ENCODE measurements at regions not wholly inside any gene's neighbourhood (a gene's known extent, or its start where the extent isn't known, plus 50 kb on each side); places are given as distances from the start of the nearest gene placed in this dataset.

DNA sequence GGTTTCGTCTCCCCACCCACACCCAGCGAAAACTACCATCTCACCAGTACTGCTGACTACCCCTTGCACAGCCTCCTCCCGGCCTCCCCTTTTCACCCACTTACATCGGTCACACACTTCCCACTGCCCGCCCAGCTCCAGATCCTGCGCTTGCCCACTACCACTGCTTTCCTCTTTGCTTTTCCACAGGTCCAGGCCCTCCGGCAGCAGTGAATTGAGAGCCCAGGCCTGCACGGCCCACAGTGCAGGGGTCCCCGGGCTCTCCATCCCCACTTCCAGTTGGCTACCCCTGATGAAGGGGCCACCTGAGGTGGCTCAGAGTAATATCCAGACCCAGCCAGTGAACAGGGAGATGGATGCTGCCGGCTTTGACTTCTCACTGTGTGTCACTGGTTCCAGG lies 120.2 kb upstream of the FSTL4 start (continued):
- TF ChIP-seq, protein P1, sequence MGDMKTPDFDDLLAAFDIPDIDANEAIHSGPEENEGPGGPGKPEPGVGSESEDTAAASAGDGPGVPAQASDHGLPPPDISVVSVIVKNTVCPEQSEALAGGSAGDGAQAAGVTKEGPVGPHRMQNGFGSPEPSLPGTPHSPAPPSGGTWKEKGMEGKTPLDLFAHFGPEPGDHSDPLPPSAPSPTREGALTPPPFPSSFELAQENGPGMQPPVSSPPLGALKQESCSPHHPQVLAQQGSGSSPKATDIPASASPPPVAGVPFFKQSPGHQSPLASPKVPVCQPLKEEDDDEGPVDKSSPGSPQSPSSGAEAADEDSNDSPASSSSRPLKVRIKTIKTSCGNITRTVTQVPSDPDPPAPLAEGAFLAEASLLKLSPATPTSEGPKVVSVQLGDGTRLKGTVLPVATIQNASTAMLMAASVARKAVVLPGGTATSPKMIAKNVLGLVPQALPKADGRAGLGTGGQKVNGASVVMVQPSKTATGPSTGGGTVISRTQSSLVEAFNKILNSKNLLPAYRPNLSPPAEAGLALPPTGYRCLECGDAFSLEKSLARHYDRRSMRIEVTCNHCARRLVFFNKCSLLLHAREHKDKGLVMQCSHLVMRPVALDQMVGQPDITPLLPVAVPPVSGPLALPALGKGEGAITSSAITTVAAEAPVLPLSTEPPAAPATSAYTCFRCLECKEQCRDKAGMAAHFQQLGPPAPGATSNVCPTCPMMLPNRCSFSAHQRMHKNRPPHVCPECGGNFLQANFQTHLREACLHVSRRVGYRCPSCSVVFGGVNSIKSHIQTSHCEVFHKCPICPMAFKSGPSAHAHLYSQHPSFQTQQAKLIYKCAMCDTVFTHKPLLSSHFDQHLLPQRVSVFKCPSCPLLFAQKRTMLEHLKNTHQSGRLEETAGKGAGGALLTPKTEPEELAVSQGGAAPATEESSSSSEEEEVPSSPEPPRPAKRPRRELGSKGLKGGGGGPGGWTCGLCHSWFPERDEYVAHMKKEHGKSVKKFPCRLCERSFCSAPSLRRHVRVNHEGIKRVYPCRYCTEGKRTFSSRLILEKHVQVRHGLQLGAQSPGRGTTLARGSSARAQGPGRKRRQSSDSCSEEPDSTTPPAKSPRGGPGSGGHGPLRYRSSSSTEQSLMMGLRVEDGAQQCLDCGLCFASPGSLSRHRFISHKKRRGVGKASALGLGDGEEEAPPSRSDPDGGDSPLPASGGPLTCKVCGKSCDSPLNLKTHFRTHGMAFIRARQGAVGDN (IDR thresholded peaks at IDR 0.05) = no peak
- TF ChIP-seq MYB (IDR thresholded peaks at IDR 0.05; ENCODE audit: borderline replicate concordance, low read depth, low read length) = no peak
- TF ChIP-seq ZNF384 (IDR thresholded peaks at IDR 0.05; ENCODE audit: borderline replicate concordance, low read depth, low read length) = no peak
- TF ChIP-seq, protein P2, sequence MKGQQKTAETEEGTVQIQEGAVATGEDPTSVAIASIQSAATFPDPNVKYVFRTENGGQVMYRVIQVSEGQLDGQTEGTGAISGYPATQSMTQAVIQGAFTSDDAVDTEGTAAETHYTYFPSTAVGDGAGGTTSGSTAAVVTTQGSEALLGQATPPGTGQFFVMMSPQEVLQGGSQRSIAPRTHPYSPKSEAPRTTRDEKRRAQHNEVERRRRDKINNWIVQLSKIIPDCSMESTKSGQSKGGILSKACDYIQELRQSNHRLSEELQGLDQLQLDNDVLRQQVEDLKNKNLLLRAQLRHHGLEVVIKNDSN (IDR thresholded peaks at IDR 0.05; ENCODE audit: borderline replicate concordance, extremely low read length, insufficient read depth, low read depth, low read length) = no peak
- TF ChIP-seq, protein P3, sequence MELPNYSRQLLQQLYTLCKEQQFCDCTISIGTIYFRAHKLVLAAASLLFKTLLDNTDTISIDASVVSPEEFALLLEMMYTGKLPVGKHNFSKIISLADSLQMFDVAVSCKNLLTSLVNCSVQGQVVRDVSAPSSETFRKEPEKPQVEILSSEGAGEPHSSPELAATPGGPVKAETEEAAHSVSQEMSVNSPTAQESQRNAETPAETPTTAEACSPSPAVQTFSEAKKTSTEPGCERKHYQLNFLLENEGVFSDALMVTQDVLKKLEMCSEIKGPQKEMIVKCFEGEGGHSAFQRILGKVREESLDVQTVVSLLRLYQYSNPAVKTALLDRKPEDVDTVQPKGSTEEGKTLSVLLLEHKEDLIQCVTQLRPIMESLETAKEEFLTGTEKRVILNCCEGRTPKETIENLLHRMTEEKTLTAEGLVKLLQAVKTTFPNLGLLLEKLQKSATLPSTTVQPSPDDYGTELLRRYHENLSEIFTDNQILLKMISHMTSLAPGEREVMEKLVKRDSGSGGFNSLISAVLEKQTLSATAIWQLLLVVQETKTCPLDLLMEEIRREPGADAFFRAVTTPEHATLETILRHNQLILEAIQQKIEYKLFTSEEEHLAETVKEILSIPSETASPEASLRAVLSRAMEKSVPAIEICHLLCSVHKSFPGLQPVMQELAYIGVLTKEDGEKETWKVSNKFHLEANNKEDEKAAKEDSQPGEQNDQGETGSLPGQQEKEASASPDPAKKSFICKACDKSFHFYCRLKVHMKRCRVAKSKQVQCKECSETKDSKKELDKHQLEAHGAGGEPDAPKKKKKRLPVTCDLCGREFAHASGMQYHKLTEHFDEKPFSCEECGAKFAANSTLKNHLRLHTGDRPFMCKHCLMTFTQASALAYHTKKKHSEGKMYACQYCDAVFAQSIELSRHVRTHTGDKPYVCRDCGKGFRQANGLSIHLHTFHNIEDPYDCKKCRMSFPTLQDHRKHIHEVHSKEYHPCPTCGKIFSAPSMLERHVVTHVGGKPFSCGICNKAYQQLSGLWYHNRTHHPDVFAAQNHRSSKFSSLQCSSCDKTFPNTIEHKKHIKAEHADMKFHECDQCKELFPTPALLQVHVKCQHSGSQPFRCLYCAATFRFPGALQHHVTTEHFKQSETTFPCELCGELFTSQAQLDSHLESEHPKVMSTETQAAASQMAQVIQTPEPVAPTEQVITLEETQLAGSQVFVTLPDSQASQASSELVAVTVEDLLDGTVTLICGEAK (IDR thresholded peaks at IDR 0.05; ENCODE audit: borderline replicate concordance) = no peak
- TF ChIP-seq TAF1 (IDR thresholded peaks at IDR 0.05; ENCODE audit: borderline replicate concordance, low read depth, low read length) = no peak
- TF ChIP-seq, protein P4, sequence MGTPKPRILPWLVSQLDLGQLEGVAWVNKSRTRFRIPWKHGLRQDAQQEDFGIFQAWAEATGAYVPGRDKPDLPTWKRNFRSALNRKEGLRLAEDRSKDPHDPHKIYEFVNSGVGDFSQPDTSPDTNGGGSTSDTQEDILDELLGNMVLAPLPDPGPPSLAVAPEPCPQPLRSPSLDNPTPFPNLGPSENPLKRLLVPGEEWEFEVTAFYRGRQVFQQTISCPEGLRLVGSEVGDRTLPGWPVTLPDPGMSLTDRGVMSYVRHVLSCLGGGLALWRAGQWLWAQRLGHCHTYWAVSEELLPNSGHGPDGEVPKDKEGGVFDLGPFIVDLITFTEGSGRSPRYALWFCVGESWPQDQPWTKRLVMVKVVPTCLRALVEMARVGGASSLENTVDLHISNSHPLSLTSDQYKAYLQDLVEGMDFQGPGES (IDR thresholded peaks at IDR 0.05) = no peak
